ENCODE measurements at regions not wholly inside any gene's neighbourhood (a gene's known extent, or its start where the extent isn't known, plus 50 kb on each side); places are given as distances from the start of the nearest gene placed in this dataset.

DNA sequence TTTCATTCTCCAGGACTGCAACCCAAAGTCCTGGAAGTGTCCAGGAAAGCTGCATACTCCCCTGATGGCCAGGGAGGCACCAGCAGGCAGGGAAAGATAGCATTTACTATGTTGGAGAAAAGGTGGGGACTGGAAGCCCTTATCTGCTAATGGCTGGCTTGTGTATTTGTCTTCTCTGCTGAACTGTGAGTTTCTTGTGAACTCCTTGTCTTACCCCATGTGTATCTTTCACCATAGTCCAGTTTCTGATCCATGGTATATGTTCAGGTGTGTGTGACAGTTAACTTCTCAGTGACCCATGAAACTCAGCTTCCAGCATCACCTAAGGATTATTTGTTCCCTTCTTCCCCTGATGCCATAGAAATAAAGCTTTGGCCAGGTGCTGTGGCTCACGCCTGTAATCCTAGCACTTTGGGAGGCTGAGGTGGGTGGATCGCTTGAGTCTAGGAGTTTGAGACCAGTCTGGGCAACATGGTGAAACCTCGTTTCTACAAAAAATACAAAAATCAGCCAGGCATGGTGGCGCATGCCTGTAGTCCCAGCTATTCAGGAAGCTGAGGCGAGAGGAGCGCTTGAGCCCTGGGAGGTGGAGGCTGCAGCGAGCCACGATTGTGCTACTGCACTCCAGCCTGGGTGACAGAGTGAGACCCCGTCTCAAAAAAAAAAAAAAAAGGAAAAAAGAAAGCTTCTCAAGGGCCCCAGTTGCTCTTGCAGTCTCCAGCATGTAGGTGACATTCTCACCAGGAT is 112.8 kb upstream of the MAP4K3 start:
- Histone ChIP-seq H3K9me2 (ENCODE audit: insufficient read depth, low read length) (no peaks in the 10 kb centered on the region), H3K9me3 (ENCODE audit: low read length) (no peaks in the 10 kb centered on the region), H3K4me3 (ENCODE audit: low read depth, low read length, poor library complexity, severe bottlenecking) (no peak overlapping the region), H2AFZ (ENCODE audit: low read length) (no peak overlapping the region), H3K27ac (ENCODE audit: low read depth, low read length, poor library complexity, severe bottlenecking) (no peak overlapping the region), H4K20me1 (ENCODE audit: insufficient read depth, low read length) (no peaks in the 10 kb centered on the region), H3K4me1 (ENCODE audit: insufficient read depth, low read length, poor library complexity, severe bottlenecking) (no peaks in the 10 kb centered on the region), H3K36me3 (ENCODE audit: insufficient read depth, low read length) (no peaks in the 10 kb centered on the region), H3K79me2 (ENCODE audit: insufficient read depth, low read depth, low read length) (no peaks in the 10 kb centered on the region), H3K4me2 (ENCODE audit: low read length) (no peak overlapping the region)
- ChIA-PET CTCF (ENCODE audit: unreplicated experiment) (no interaction called here), POLR2A (interaction anchor here (0.5 to 0.9 kb wide), 2 partner anchors 19 to 260 kb away, joined by 3 read pairs; no protein-coding TSS in a partner anchor)
- intact Hi-C loops (cut with micrococcal nuclease; ENCODE audit: unreplicated experiment), result no loop called here
- TF ChIP-seq, protein P1, sequence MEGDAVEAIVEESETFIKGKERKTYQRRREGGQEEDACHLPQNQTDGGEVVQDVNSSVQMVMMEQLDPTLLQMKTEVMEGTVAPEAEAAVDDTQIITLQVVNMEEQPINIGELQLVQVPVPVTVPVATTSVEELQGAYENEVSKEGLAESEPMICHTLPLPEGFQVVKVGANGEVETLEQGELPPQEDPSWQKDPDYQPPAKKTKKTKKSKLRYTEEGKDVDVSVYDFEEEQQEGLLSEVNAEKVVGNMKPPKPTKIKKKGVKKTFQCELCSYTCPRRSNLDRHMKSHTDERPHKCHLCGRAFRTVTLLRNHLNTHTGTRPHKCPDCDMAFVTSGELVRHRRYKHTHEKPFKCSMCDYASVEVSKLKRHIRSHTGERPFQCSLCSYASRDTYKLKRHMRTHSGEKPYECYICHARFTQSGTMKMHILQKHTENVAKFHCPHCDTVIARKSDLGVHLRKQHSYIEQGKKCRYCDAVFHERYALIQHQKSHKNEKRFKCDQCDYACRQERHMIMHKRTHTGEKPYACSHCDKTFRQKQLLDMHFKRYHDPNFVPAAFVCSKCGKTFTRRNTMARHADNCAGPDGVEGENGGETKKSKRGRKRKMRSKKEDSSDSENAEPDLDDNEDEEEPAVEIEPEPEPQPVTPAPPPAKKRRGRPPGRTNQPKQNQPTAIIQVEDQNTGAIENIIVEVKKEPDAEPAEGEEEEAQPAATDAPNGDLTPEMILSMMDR (conservative IDR thresholded peaks at IDR 0.05; ENCODE audit: low read length), result no peak
- TF ChIP-seq EZH2phosphoT487 (IDR thresholded peaks at IDR 0.05; ENCODE audit: borderline replicate concordance, low read depth, low read length), result no peak
- DNase-seq (ENCODE audit: low spot score), result no peak
- BruUV-seq (replicated peaks), result no TSS peak

DNA sequence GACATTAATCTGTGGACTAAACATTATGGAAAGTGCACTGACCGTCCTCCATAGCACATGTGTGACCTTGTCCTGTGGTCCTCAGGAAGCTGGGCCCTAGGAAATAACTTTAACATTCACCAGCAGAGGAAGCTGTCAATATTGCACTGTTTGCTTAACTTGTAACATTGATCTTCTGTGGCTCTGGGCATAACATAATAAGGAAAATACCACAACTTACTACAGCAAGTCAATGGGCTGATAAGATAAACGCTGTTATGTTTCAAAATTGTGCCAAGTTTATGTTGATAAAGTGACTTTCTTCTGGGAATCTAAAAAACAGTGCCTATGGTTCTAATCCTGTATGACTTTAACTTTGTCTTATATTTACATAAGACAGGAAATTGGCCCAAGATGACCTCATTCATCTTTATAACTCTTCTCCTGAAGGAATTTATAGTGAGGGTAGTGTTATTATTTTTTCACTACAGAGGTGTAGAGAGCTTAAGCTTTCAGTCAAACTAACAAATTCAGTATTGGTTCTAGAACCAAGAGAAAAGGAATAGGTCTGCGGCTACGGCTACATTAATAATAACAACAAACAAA is 113.7 kb upstream of the MAP4K3 start:
- no TSS peak for BruUV-seq (replicated peaks)
- Histone ChIP-seq H3K79me2 (ENCODE audit: insufficient read depth, low read depth, low read length) (no peaks in the 10 kb centered on the region), H4K20me1 (ENCODE audit: insufficient read depth, low read length) (no peaks in the 10 kb centered on the region), H3K4me2 (ENCODE audit: low read length) (no peak overlapping the region), H3K4me3 (ENCODE audit: low read depth, low read length, poor library complexity, severe bottlenecking) (no peak overlapping the region), H3K36me3 (ENCODE audit: insufficient read depth, low read length) (no peaks in the 10 kb centered on the region), H2AFZ (ENCODE audit: low read length) (no peak overlapping the region), H3K9me2 (ENCODE audit: insufficient read depth, low read length) (no peaks in the 10 kb centered on the region), H3K4me1 (ENCODE audit: insufficient read depth, low read length, poor library complexity, severe bottlenecking) (no peaks in the 10 kb centered on the region), H3K27ac (ENCODE audit: low read depth, low read length, poor library complexity, severe bottlenecking) (no peak overlapping the region), H3K9me3 (ENCODE audit: low read length) (no peaks in the 10 kb centered on the region)
- ChIA-PET POLR2A (no interaction called here), CTCF (ENCODE audit: unreplicated experiment) (no interaction called here)
- TF ChIP-seq, protein P1 (conservative IDR thresholded peaks at IDR 0.05; ENCODE audit: low read length), result no peak
- no peak for TF ChIP-seq EZH2phosphoT487 (IDR thresholded peaks at IDR 0.05; ENCODE audit: borderline replicate concordance, low read depth, low read length)
- DNase-seq (ENCODE audit: low spot score), result no peak
- intact Hi-C loops (cut with micrococcal nuclease; ENCODE audit: unreplicated experiment), result no loop called here

DNA sequence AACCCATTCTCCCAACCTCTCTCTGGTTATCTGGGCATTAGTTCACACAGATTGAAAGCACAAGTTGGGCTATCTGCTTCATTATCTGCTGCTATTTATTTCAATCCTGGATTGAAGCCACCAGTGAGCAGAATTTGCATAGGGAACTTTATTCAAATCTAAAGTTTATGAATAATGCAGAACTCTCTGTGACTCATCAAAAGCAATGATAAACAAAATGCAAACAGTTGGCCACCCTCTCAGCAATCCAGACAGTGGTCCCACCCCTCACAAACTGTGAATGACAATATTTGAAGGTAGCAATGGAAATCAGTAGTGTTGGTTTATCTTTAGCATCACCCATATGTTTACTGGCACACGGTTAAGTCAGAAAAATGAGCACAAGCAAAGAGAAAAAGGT is 106.8 kb upstream of the TMEM178A start:
- Histone ChIP-seq H3K9me2 (ENCODE audit: insufficient read depth, low read length) (no peaks in the 10 kb centered on the region), H3K4me1 (ENCODE audit: insufficient read depth, low read length, poor library complexity, severe bottlenecking) (no peaks in the 10 kb centered on the region), H3K4me3 (ENCODE audit: low read depth, low read length, poor library complexity, severe bottlenecking) (no peak overlapping the region), H3K79me2 (ENCODE audit: insufficient read depth, low read depth, low read length) (no peaks in the 10 kb centered on the region), H3K36me3 (ENCODE audit: insufficient read depth, low read length) (no peaks in the 10 kb centered on the region), H3K27ac (ENCODE audit: low read depth, low read length, poor library complexity, severe bottlenecking) (no peak overlapping the region), H4K20me1 (ENCODE audit: insufficient read depth, low read length) (no peaks in the 10 kb centered on the region), H3K9me3 (ENCODE audit: low read length) (no peaks in the 10 kb centered on the region; the same call in 1 of the 2 replicates), H3K4me2 (ENCODE audit: low read length) (no peak overlapping the region), H2AFZ (ENCODE audit: low read length) (no peak overlapping the region)
- BruUV-seq (replicated peaks), result no TSS peak
- TF ChIP-seq, protein P1 (conservative IDR thresholded peaks at IDR 0.05; ENCODE audit: low read length), result no peak
- TF ChIP-seq EZH2phosphoT487 (IDR thresholded peaks at IDR 0.05; ENCODE audit: borderline replicate concordance, low read depth, low read length), result no peak
- CTCF ChIA-PET (ENCODE audit: unreplicated experiment), result no interaction called here
- DNase-seq (ENCODE audit: low spot score), result no peak
- intact Hi-C loops (cut with micrococcal nuclease; ENCODE audit: unreplicated experiment), result no loop called here
- POLR2A ChIA-PET, result no interaction called here
